ENCODE measurements at regions not wholly inside any gene's neighbourhood (a gene's known extent, or its start where the extent isn't known, plus 50 kb on each side); places are given as distances from the start of the nearest gene placed in this dataset.

DNA sequence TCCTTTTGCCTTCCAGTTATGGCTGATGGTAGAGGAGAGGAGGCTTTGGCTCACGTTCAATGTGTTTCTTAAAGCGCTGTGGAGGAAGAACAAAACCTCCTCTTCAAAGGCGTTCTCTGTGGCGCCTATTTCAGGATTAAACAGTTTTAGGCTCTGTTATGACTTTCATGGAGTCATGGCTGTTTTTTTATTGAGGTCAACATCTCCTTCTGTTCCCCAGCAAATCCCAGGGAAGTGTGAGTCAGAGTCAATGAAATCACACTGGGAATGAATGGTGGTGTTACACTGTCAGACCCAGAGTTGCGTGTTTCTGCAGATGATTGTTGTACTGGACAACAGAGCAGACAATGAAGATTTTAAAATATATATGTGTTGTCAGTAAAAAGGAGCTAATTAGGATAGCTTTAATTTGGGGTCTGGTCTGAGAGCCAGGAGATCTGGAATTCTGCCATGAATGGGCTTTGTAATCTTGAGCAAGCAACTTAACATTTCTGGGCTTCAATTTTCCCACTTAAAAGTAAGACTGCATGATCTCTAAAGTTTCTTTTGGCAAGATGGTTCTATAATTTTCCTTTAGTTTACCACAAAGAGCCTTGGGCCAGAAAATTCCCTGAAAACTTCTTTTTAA lies 240.7 kb downstream of the CSNK1G3 start:
- Histone ChIP-seq H3K9me3 (no peaks in the 10 kb centered on the region), H3K27me3 (no peaks in the 10 kb centered on the region), H3K4me1 (peaks cover 3 to 45% (median 20%) of the 10 kb centered on the region in 12 donors), H3K36me3 (no peaks in the 10 kb centered on the region), H3K4me3 (no peak overlapping the region), H3K27ac (peak overlapping the region in 8 of 12 donors; percentile 11 to 67 (median 38))
- WGBS, 4 donors, result 64 to 84% (median 74%) methylated on average over 5 of the region's 5 CpGs
- DNase-seq (peak in 1 of 5 donors; percentile 11), ATAC-seq (peak in 3 of 4 donors; percentile 71 to 93 (median 91))
- intact Hi-C loops (cut with DNase I), result loop anchor here in 2 of 10 donors (5.0 to 10.0 kb wide), 2 partner anchors 50 to 58 kb away; no protein-coding TSS in a partner anchor
- TF ChIP-seq POLR2A (IDR thresholded peaks at IDR 0.05) (no peak), CTCF (IDR thresholded peaks at IDR 0.05) (no peak)

DNA sequence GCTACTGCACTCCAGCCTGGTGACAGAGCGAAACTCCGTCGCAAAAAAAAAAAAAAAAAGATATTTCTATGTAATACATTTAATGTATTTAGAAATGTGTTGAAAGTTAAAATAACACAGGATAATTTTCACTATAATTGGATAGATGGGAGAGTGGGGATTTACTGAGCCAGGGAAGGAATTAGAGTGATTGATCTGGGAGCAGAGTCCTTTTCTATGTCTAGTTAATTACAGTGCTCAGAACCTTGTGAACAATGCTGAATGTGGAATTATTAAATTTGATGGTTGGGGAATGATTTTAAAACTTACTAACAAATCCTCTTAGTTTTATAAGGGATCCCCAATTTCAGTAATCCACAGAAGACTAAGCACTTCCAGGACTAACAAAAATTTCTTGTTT lies 239.7 kb downstream of the CSNK1G3 start:
- intact Hi-C loops (cut with DNase I), result loop anchor here in 2 of 10 donors (5.0 to 10.0 kb wide), 2 partner anchors 49 to 57 kb away; no protein-coding TSS in a partner anchor
- peaks cover 3 to 40% (median 19%) of the 10 kb centered on the region in 12 donors for H3K4me1 ChIP-seq
- no peak for DNase-seq
- TF ChIP-seq CTCF (IDR thresholded peaks at IDR 0.05), result no peak
- no peak for TF ChIP-seq POLR2A (IDR thresholded peaks at IDR 0.05)
- peak overlapping the region in 1 of 12 donors; percentile 59 for H3K27ac ChIP-seq
- H3K27me3 ChIP-seq, result no peaks in the 10 kb centered on the region
- WGBS, 4 donors, result 93 to 99% (median 96%) methylated on average over 3 of the region's 3 CpGs
- H3K4me3 ChIP-seq, result no peak overlapping the region
- H3K9me3 ChIP-seq, result no peaks in the 10 kb centered on the region
- ATAC-seq, result no peak
- H3K36me3 ChIP-seq, result no peaks in the 10 kb centered on the region

GRCh38 chr5:123748239-123748638 lies 236.3 kb downstream of the CSNK1G3 start:
- Histone ChIP-seq H3K9me3 (no peaks in the 10 kb centered on the region), H3K27me3 (no peaks in the 10 kb centered on the region), H3K4me3 (no peak overlapping the region), H3K27ac (no peak overlapping the region), H3K36me3 (no peaks in the 10 kb centered on the region), H3K4me1 (peaks cover 0 to 11% (median 0%) of the 10 kb centered on the region in 12 donors)
- 82 to 96% (median 87%) methylated on average over 1 of the region's 1 CpG for WGBS, 4 donors
- TF ChIP-seq CTCF (IDR thresholded peaks at IDR 0.05) (no peak), POLR2A (IDR thresholded peaks at IDR 0.05) (no peak)
- no peak for DNase-seq
- intact Hi-C loops (cut with DNase I), result loop anchor here in 1 of 10 donors (5.0 kb wide), 1 partner anchor 36 kb away; no protein-coding TSS in a partner anchor
- no peak for ATAC-seq

DNA sequence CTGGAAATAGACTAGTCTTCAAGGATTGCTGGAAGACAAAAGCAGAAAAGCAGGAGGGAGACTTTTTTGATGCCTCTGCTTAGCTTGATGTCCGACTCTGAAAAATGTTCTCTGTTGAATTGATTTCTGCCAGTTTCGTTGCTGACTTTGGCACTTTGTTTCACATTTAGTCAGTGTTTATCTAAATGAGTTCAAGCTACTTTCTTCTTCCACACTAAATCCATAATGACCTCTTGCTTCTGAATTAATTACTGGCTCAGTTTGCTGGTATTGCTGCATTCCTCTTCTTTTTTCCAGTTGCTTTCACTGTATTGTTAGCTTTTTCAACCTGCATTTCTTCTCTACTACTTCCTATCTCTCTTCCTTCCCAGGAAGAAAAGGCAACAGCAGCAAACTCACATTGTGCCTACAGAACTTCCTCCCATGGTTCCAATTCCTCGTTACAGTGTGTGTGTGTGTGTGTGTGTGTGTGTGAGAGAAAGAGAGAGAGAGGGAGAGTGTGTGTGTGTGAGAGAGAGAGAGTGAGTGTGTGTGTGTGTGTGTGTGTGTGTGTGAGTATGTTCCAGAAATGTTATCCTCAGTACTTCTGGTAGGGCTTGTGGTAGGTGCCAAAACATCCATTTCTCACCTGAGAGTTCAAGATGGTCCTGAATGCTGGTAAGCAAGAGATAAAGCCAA lies 234.8 kb downstream of the CSNK1G3 start:
- DNase-seq (no peak), ATAC-seq (no peak)
- Histone ChIP-seq H3K27ac (no peak overlapping the region), H3K9me3 (no peaks in the 10 kb centered on the region), H3K4me1 (peaks cover 0 to under 1% (median 0%) of the 10 kb centered on the region in 12 donors), H3K4me3 (no peak overlapping the region), H3K27me3 (no peaks in the 10 kb centered on the region), H3K36me3 (no peaks in the 10 kb centered on the region)
- TF ChIP-seq CTCF (IDR thresholded peaks at IDR 0.05), result no peak
- TF ChIP-seq POLR2A (IDR thresholded peaks at IDR 0.05), result no peak
- 54 to 73% (median 62%) methylated on average over 3 of the region's 3 CpGs for WGBS, 4 donors
- intact Hi-C loops (cut with DNase I), result loop anchor here in 1 of 10 donors (5.0 kb wide), 1 partner anchor 35 kb away; no protein-coding TSS in a partner anchor
